SH-SY5Y (cell line): ENCODE measurements at regions not wholly inside any gene's neighbourhood (a gene's known extent, or its start where the extent isn't known, plus 50 kb on each side); places are given as distances from the start of the nearest gene placed in this dataset.

Experiments
- GATA2 ChIP-seq: IDR thresholded peaks from 2 replicates; pipeline ENCODE4 v1.6.1; 2011; ENCODE audit warnings: mild to moderate bottlenecking, low read depth, low read length
- GATA3 ChIP-seq: IDR thresholded peaks from 2 replicates; pipeline ENCODE4 v1.6.1; 2011; ENCODE audit warnings: low read depth, mild to moderate bottlenecking, low read length, moderate library complexity

- TF ChIP-seq GATA3 = no peak
- no peak for TF ChIP-seq GATA2
Observed at GRCh38 chr5:87562068-87562467, 149.3 kb upstream of the CCNH start.
